ENCODE measurements at regions not wholly inside any gene's neighbourhood (a gene's known extent, or its start where the extent isn't known, plus 50 kb on each side); places are given as distances from the start of the nearest gene placed in this dataset.
A peak's percentile ranks its signal among the peaks of the same experiment; 100 is the strongest.

DNA sequence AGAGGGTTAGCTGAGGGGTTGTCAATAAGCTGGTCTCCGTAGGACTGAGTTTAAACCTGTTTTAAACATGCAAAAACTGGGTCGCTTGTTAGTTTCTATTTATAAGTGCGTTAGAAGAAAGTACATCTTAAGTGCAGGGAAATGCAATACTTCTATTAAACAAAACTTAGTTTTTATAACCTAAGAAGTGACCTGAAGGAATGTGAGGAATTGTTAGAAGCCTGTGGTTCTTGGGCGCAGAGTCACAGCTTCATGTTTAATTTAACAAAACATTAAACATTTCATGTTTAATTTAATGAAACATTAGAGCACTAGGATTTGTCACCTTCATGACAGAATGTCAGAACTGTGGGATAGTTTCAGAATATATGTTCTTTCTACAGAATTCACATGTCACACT, 469.2 kb upstream of the WWC1 start:
- TF ChIP-seq CTCF (conservative IDR thresholded peaks at IDR 0.05; ENCODE audit: control insufficient read depth, insufficient read depth, low read depth, low read length) = no peak
- no peak overlapping the region for H3K4me3 ChIP-seq (ENCODE audit: control insufficient read depth, low read depth, low read length)
- DNase-seq (ENCODE audit: low read depth) = no peak

DNA sequence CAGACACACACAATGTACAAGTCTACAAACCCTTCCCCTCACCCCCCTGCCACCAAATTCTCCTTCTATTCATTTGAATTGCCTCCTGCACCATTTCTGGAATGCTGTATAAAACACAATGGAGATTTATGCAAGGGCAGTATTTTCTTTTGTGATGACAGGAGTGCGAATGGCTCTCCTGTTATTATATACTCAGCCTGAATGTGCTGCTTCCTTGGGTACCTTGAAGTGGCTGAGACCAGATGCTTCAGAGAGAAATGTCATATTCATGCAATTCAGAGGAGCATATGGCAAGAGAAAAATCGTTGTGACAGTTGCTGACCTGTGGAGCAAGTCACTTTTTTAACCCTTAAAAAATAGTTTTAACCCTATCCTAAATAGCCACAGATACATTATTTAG, 468.0 kb upstream of the WWC1 start:
- DNase-seq (ENCODE audit: low read depth) = no peak
- TF ChIP-seq CTCF (conservative IDR thresholded peaks at IDR 0.05; ENCODE audit: control insufficient read depth, insufficient read depth, low read depth, low read length) = no peak
- no peak overlapping the region for H3K4me3 ChIP-seq (ENCODE audit: control insufficient read depth, low read depth, low read length)

DNA sequence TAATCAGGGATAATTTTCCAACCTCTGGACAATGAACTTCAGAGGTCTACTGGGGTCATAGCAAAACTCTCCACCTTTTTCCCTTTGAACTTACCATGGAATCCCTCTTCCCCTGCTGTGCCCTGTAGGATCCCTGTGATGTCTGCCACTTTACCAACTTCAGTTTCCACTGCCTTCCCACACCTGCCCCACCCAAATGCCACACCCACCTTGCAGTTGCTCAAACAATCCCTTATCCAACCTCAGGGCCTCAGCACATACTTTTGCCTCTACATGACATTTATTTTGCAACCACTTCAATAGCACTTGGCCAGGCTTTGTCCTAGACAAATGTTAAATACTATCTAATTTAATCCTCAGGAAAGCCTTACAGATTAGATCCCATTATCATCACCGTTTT, 463.7 kb upstream of the WWC1 start:
- no peak for TF ChIP-seq CTCF (conservative IDR thresholded peaks at IDR 0.05; ENCODE audit: control insufficient read depth, insufficient read depth, low read depth, low read length)
- no peak for DNase-seq (ENCODE audit: low read depth)
- no peak overlapping the region for H3K4me3 ChIP-seq (ENCODE audit: control insufficient read depth, low read depth, low read length)

- TF ChIP-seq CTCF (conservative IDR thresholded peaks at IDR 0.05; ENCODE audit: control insufficient read depth, insufficient read depth, low read depth, low read length) = no peak
- DNase-seq (ENCODE audit: low read depth) = no peak
- H3K4me3 ChIP-seq (ENCODE audit: control insufficient read depth, low read depth, low read length) = no peak overlapping the region
Observed at GRCh38 chr5:167831754-167832504, 459.5 kb upstream of the WWC1 start.

DNA sequence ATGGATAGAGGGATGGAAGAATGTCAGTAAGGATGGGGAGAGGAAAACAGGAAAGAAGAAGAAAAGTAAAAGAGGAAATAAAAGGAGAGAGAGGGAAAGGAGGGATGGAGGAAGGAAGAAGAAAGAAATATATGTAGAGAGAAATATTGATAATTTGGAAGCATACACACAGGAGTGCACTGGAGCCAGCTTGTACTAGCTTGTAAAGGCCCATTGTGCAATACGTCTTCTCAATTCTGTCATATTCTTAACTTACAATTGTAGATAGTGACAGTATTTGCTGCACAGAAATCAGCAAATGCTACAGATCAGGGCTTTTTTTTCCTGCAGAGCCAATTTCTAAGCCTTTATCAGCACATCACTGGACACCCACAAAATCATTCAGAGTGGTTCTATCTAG, 458.8 kb upstream of the WWC1 start:
- DNase-seq (ENCODE audit: low read depth) = no peak
- no peak overlapping the region for H3K4me3 ChIP-seq (ENCODE audit: control insufficient read depth, low read depth, low read length)
- TF ChIP-seq CTCF (conservative IDR thresholded peaks at IDR 0.05; ENCODE audit: control insufficient read depth, insufficient read depth, low read depth, low read length) = no peak

DNA sequence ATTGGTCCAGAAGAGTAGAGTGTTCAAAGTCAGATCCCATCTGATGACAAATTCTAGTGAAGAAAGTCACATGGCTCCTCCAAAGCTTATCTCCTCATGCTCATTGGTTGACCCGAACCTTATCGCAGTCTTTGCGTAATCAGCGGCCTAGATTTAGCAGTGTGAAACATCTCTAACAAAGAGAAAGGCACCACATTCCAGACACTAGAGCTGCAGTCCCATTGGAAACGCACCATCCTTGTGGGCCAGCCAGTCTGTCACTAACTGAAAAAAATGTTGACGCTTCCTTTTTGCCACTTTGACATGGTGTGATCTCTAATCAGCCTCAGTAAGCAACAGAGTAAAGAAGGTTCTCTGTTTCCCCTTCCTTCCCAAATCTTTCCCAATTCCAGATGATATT, 458.0 kb upstream of the WWC1 start:
- no peak overlapping the region for H3K4me3 ChIP-seq (ENCODE audit: control insufficient read depth, low read depth, low read length)
- no peak for TF ChIP-seq CTCF (conservative IDR thresholded peaks at IDR 0.05; ENCODE audit: control insufficient read depth, insufficient read depth, low read depth, low read length)
- no peak for DNase-seq (ENCODE audit: low read depth)

DNA sequence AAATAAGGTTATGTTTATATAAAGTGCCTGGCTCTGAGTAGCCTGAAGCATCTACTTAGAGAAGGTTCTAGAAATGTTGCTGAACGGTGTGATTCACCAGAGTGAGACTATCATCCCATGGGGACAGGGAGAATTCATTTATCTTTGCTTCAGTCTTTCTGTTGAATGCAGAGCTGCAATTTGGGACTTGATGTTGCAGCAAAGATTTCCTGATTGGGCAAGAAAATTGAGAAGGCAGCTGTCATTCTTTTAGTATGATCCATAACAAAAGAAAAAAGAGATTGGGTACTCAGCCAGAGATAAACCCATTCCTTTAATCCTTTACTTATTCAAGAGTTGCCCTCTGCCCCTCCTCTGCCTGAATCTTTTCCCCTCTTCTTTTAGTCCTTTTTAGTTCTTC, 456.3 kb upstream of the WWC1 start:
- H3K4me3 ChIP-seq (ENCODE audit: control insufficient read depth, low read depth, low read length) = no peak overlapping the region
- peak; percentile 67 for DNase-seq (ENCODE audit: low read depth)
- no peak for TF ChIP-seq CTCF (conservative IDR thresholded peaks at IDR 0.05; ENCODE audit: control insufficient read depth, insufficient read depth, low read depth, low read length)
